ENCODE measurements at regions not wholly inside any gene's neighbourhood (a gene's known extent, or its start where the extent isn't known, plus 50 kb on each side); places are given as distances from the start of the nearest gene placed in this dataset.

DNA sequence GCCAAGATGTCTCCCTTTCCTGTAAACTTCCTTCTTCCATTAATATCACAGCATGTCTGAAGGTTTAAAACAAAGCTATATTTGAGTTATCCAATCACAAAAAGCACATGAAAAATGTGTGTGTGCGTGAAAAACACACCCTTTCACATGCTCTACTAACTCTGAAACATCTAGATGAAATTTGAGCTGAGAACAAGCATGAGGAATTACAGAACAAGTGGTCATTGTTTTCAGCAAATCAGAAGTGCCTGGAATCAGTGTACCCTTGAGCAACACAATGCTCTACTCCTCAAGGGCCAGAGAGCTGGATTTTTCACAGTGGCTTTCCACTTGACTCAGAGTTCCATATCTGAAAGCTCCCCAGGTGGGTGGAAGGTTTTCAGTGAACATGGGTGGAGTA lies 255.9 kb downstream of the PSAT1 start:
- no peak for ATAC-seq (replicated peaks in 1 of 4)
- Mint-ChIP-seq H3K4me1 (no peaks in the 10 kb centered on the region), H3K9me3 (no peaks in the 10 kb centered on the region), H3K27ac (no peak overlapping the region), H3K36me3 (no peaks in the 10 kb centered on the region), H3K27me3 (peaks cover 0 to 10% of the 10 kb centered on the region in 2 donors), H3K4me3 (no peak overlapping the region)
- no peaks in the 10 kb centered on the region for H3K36me3 ChIP-seq (ENCODE audit: control insufficient read depth in 2 of 2, extremely low read depth in 1 of 2, insufficient read depth in 1 of 2, low read length in 1 of 2)
- no peak overlapping the region for H3K27ac ChIP-seq (ENCODE audit: low read length)
- no peaks in the 10 kb centered on the region for H3K4me1 ChIP-seq (ENCODE audit: control insufficient read depth in 1 of 2, extremely low read depth in 1 of 2, insufficient read depth in 2 of 2, low read length in 2 of 2)
- no peak for DNase-seq
- ChIA-PET CTCF (no interaction called here), POLR2A (no interaction called here)
- no peak overlapping the region for H3K4me3 ChIP-seq (ENCODE audit: control insufficient read depth in 1 of 2, extremely low read depth in 1 of 2, low read length in 1 of 2)
- no peaks in the 10 kb centered on the region for H3K9me3 ChIP-seq
- no peaks in the 10 kb centered on the region for H3K27me3 ChIP-seq (replicated peaks in 1 of 2; ENCODE audit: control insufficient read depth in 2 of 2, extremely low read depth in 1 of 2, insufficient read depth in 2 of 2, low read length in 1 of 2)
- no CpG with 5 or more reads among the region's 1 CpG for WGBS (ENCODE audit: insufficient coverage)

DNA sequence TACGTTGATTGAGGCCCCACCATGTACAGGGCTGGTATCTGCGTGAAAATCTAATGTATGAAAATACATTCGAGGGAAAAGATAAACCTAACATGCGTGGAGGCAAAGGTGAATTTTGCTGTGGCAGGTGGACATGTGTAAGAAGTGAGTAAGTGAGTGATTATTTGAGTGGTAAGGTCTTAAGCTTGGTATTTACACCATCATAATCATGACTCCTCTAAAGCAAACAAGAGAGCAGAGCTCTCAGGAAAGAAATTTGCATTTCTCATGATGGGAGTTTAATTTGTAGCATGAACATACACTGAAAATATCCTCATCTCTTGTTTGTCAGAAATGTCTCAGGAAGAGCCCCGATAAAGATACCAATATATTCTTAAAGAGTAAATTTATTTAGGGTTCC lies 260.6 kb downstream of the PSAT1 start:
- no peaks in the 10 kb centered on the region for H3K36me3 Mint-ChIP-seq
- H3K9me3 ChIP-seq = no peaks in the 10 kb centered on the region
- H3K4me3 Mint-ChIP-seq = no peak overlapping the region
- DNase-seq = no peak
- no peaks in the 10 kb centered on the region for H3K36me3 ChIP-seq (ENCODE audit: control insufficient read depth in 2 of 2, extremely low read depth in 1 of 2, insufficient read depth in 1 of 2, low read length in 1 of 2)
- peaks cover 0 to 3% of the 10 kb centered on the region in 2 donors for H3K27me3 Mint-ChIP-seq
- no peaks in the 10 kb centered on the region for H3K4me1 ChIP-seq (ENCODE audit: control insufficient read depth in 1 of 2, extremely low read depth in 1 of 2, insufficient read depth in 2 of 2, low read length in 2 of 2)
- H3K27me3 ChIP-seq (replicated peaks in 1 of 2; ENCODE audit: control insufficient read depth in 2 of 2, extremely low read depth in 1 of 2, insufficient read depth in 2 of 2, low read length in 1 of 2) = no peaks in the 10 kb centered on the region
- ChIA-PET POLR2A (no interaction called here), CTCF (no interaction called here)
- H3K27ac ChIP-seq (ENCODE audit: low read length) = no peak overlapping the region
- H3K27ac Mint-ChIP-seq = no peak overlapping the region
- ATAC-seq (replicated peaks in 1 of 4) = no peak
- H3K9me3 Mint-ChIP-seq = peaks cover 0 to 3% (median 0%) of the 10 kb centered on the region in 3 donors
- WGBS (ENCODE audit: insufficient coverage) = no CpG with 5 or more reads among the region's 5 CpGs
- H3K4me1 Mint-ChIP-seq = no peaks in the 10 kb centered on the region
- H3K4me3 ChIP-seq (ENCODE audit: control insufficient read depth in 1 of 2, extremely low read depth in 1 of 2, low read length in 1 of 2) = no peak overlapping the region

DNA sequence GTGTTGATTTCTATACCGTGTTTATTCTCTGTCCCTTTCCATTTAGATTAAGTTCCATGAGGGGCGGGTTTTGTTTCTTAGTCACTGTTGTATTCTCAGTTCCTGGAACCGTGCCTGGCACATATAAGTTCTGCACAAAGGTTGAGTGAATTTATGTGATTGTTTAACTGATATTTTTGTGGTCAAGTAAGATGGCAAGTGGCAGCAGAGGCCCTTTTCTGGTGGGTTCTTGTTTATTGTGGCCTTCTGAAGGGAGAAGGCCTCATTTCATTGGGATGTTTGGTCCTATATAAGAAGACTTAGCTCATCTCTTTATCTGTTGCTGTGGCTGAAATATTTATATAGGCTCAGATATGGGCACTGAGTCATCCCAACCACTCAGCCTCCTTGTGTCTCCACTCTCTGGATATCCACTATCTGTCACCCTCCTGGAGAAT lies 262.5 kb downstream of the PSAT1 start:
- WGBS (ENCODE audit: insufficient coverage) = 33% methylated on average over 1 of the region's 3 CpGs
- Histone ChIP-seq H3K4me1 (ENCODE audit: control insufficient read depth in 1 of 2, extremely low read depth in 1 of 2, insufficient read depth in 2 of 2, low read length in 2 of 2) (no peaks in the 10 kb centered on the region), H3K36me3 (ENCODE audit: control insufficient read depth in 2 of 2, extremely low read depth in 1 of 2, insufficient read depth in 1 of 2, low read length in 1 of 2) (no peaks in the 10 kb centered on the region), H3K27me3 (replicated peaks in 1 of 2; ENCODE audit: control insufficient read depth in 2 of 2, extremely low read depth in 1 of 2, insufficient read depth in 2 of 2, low read length in 1 of 2) (no peaks in the 10 kb centered on the region), H3K4me3 (ENCODE audit: control insufficient read depth in 1 of 2, extremely low read depth in 1 of 2, low read length in 1 of 2) (no peak overlapping the region), H3K9me3 (no peaks in the 10 kb centered on the region), H3K27ac (ENCODE audit: low read length) (no peak overlapping the region)
- ChIA-PET POLR2A (no interaction called here), CTCF (no interaction called here)
- Mint-ChIP-seq H3K4me1 (no peaks in the 10 kb centered on the region), H3K27me3 (peaks cover 0 to 3% of the 10 kb centered on the region in 2 donors), H3K36me3 (no peaks in the 10 kb centered on the region), H3K9me3 (peaks cover 0 to 3% (median 0%) of the 10 kb centered on the region in 3 donors), H3K4me3 (no peak overlapping the region), H3K27ac (no peak overlapping the region)
- DNase-seq (no peak), ATAC-seq (replicated peaks in 1 of 4) (no peak)

DNA sequence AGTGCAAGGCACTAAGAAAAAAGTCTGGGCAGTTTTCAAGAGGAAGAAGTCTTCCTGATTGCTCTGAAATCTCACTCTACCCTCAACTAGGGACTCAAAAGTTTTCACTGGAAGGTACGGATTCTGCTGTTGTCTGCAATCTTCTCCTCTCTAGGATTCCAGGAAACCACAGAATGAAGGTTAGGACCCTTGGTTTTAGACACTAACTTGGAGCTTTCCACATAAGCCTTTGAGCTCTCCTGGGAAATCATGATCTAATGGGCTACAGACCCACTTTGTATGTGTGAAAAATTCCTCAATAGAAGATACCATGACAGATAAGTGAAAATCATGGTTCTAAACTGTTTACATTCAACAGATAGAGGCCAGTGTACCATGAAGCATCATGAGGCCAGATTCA lies 265.1 kb downstream of the PSAT1 start:
- H3K4me3 Mint-ChIP-seq = no peak overlapping the region
- WGBS (ENCODE audit: insufficient coverage) = 100% methylated on average over 1 of the region's 1 CpG
- H3K4me1 ChIP-seq (ENCODE audit: control insufficient read depth in 1 of 2, extremely low read depth in 1 of 2, insufficient read depth in 2 of 2, low read length in 2 of 2) = no peaks in the 10 kb centered on the region
- H3K36me3 Mint-ChIP-seq = no peaks in the 10 kb centered on the region
- H3K9me3 ChIP-seq = no peaks in the 10 kb centered on the region
- no peak overlapping the region for H3K27ac Mint-ChIP-seq
- POLR2A ChIA-PET = no interaction called here
- no peak overlapping the region for H3K4me3 ChIP-seq (ENCODE audit: control insufficient read depth in 1 of 2, extremely low read depth in 1 of 2, low read length in 1 of 2)
- H3K27ac ChIP-seq (ENCODE audit: low read length) = no peak overlapping the region
- ATAC-seq (replicated peaks in 1 of 4) = no peak
- no peaks in the 10 kb centered on the region for H3K4me1 Mint-ChIP-seq
- H3K36me3 ChIP-seq (ENCODE audit: control insufficient read depth in 2 of 2, extremely low read depth in 1 of 2, insufficient read depth in 1 of 2, low read length in 1 of 2) = no peaks in the 10 kb centered on the region
- peaks cover 0 to 3% (median 0%) of the 10 kb centered on the region in 3 donors for H3K9me3 Mint-ChIP-seq
- CTCF ChIA-PET = no interaction called here
- peaks cover 0 to 3% of the 10 kb centered on the region in 2 donors for H3K27me3 Mint-ChIP-seq
- DNase-seq = no peak
- H3K27me3 ChIP-seq (replicated peaks in 1 of 2; ENCODE audit: control insufficient read depth in 2 of 2, extremely low read depth in 1 of 2, insufficient read depth in 2 of 2, low read length in 1 of 2) = no peaks in the 10 kb centered on the region

DNA sequence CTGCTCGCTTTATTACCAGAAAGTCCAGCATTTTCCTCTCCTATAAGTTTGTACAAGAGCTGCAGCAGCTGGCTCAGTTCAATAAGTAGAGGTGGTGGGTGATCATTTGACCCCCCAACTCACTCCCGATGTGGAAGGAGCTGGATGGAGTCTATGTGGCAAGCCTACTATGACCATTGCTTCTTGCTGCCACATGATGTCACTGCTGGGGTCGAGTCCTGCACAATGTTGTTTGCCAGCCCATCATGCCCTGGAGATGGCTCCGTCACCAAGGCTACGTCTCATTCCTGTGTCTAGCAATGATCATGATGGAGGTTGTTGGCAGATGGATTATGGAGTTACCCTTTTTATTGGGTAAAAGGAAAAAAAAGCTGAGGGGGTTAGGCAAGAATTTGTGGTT lies 266.3 kb downstream of the PSAT1 start:
- CTCF ChIA-PET = no interaction called here
- no peaks in the 10 kb centered on the region for H3K9me3 ChIP-seq
- no peak overlapping the region for H3K4me3 ChIP-seq (ENCODE audit: control insufficient read depth in 1 of 2, extremely low read depth in 1 of 2, low read length in 1 of 2)
- POLR2A ChIA-PET = no interaction called here
- Mint-ChIP-seq H3K4me3 (no peak overlapping the region), H3K36me3 (no peaks in the 10 kb centered on the region), H3K4me1 (no peaks in the 10 kb centered on the region), H3K27ac (no peak overlapping the region), H3K27me3 (peaks cover 0 to 3% of the 10 kb centered on the region in 2 donors), H3K9me3 (peaks cover 0 to 3% (median 0%) of the 10 kb centered on the region in 3 donors)
- WGBS (ENCODE audit: insufficient coverage) = 77% methylated on average over 3 of the region's 5 CpGs
- no peaks in the 10 kb centered on the region for H3K4me1 ChIP-seq (ENCODE audit: control insufficient read depth in 1 of 2, extremely low read depth in 1 of 2, insufficient read depth in 2 of 2, low read length in 2 of 2)
- H3K27ac ChIP-seq (ENCODE audit: low read length) = no peak overlapping the region
- ATAC-seq (replicated peaks in 1 of 4) (no peak), DNase-seq (no peak)
- no peaks in the 10 kb centered on the region for H3K36me3 ChIP-seq (ENCODE audit: control insufficient read depth in 2 of 2, extremely low read depth in 1 of 2, insufficient read depth in 1 of 2, low read length in 1 of 2)
- H3K27me3 ChIP-seq (replicated peaks in 1 of 2; ENCODE audit: control insufficient read depth in 2 of 2, extremely low read depth in 1 of 2, insufficient read depth in 2 of 2, low read length in 1 of 2) = no peaks in the 10 kb centered on the region

DNA sequence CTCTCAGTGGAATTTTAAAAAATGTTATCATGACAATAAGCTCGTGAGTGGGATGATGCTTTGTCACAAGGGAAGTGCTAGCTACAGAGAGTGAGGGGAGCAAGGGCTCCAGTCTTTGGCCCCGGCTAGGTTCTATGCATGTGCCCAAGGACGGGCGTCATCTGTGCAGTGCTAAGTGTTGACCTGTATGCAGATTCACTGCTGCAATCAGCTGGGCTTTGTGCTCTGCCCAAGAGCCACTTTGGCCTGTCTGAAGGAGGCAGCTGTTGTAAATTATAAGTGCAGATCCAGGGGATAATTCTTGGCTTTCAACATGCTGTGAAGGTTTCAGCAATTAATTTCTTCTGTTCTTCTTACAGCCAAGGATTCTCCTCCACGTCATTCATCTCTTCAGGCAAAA lies 268.6 kb downstream of the PSAT1 start:
- ChIA-PET POLR2A (no interaction called here), CTCF (no interaction called here)
- Histone ChIP-seq H3K4me3 (ENCODE audit: control insufficient read depth in 1 of 2, extremely low read depth in 1 of 2, low read length in 1 of 2) (no peak overlapping the region), H3K27me3 (replicated peaks in 1 of 2; ENCODE audit: control insufficient read depth in 2 of 2, extremely low read depth in 1 of 2, insufficient read depth in 2 of 2, low read length in 1 of 2) (no peaks in the 10 kb centered on the region), H3K9me3 (no peaks in the 10 kb centered on the region), H3K4me1 (ENCODE audit: control insufficient read depth in 1 of 2, extremely low read depth in 1 of 2, insufficient read depth in 2 of 2, low read length in 2 of 2) (no peaks in the 10 kb centered on the region), H3K27ac (ENCODE audit: low read length) (no peak overlapping the region), H3K36me3 (ENCODE audit: control insufficient read depth in 2 of 2, extremely low read depth in 1 of 2, insufficient read depth in 1 of 2, low read length in 1 of 2) (no peaks in the 10 kb centered on the region)
- H3K4me3 Mint-ChIP-seq = no peak overlapping the region
- H3K9me3 Mint-ChIP-seq = peaks cover 0 to 3% (median 0%) of the 10 kb centered on the region in 3 donors
- DNase-seq = no peak
- H3K4me1 Mint-ChIP-seq = no peaks in the 10 kb centered on the region
- H3K27me3 Mint-ChIP-seq = peaks cover 0 to 3% of the 10 kb centered on the region in 2 donors
- no peaks in the 10 kb centered on the region for H3K36me3 Mint-ChIP-seq
- no peak overlapping the region for H3K27ac Mint-ChIP-seq
- ATAC-seq (replicated peaks in 1 of 4) = no peak
- 81% methylated on average over 4 of the region's 5 CpGs for WGBS (ENCODE audit: insufficient coverage)

DNA sequence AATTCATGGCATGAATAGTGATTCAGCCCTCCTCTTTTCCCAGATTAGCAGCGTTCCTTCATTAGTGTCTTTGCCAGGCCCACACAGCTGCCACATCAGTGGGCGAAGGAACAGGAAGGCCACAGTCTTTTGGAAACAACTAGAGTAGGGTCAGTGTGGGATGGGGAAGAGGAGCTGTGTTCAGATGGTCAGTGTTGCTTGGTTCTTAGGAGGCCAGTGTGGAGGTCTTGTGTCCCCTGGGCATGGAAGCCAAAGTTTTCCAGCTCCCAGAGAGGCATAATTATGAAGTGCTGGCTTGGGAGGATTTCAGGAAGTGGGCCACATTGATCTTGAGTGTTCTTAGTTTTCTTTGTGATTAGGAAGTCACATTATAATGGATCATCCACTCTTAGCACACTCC lies 269.6 kb downstream of the PSAT1 start:
- 83% methylated on average over 1 of the region's 2 CpGs for WGBS (ENCODE audit: insufficient coverage)
- no peak for DNase-seq
- ChIA-PET POLR2A (no interaction called here), CTCF (no interaction called here)
- Mint-ChIP-seq H3K27ac (no peak overlapping the region), H3K36me3 (no peaks in the 10 kb centered on the region), H3K27me3 (peaks cover 0 to 3% of the 10 kb centered on the region in 2 donors), H3K4me3 (no peak overlapping the region), H3K9me3 (no peaks in the 10 kb centered on the region), H3K4me1 (no peaks in the 10 kb centered on the region)
- no peaks in the 10 kb centered on the region for H3K4me1 ChIP-seq (ENCODE audit: control insufficient read depth in 1 of 2, extremely low read depth in 1 of 2, insufficient read depth in 2 of 2, low read length in 2 of 2)
- no peaks in the 10 kb centered on the region for H3K36me3 ChIP-seq (ENCODE audit: control insufficient read depth in 2 of 2, extremely low read depth in 1 of 2, insufficient read depth in 1 of 2, low read length in 1 of 2)
- no peaks in the 10 kb centered on the region for H3K27me3 ChIP-seq (replicated peaks in 1 of 2; ENCODE audit: control insufficient read depth in 2 of 2, extremely low read depth in 1 of 2, insufficient read depth in 2 of 2, low read length in 1 of 2)
- H3K4me3 ChIP-seq (ENCODE audit: control insufficient read depth in 1 of 2, extremely low read depth in 1 of 2, low read length in 1 of 2) = no peak overlapping the region
- H3K27ac ChIP-seq (ENCODE audit: low read length) = no peak overlapping the region
- H3K9me3 ChIP-seq = no peaks in the 10 kb centered on the region
- ATAC-seq (replicated peaks in 1 of 4) = no peak

Measured in T-cell (primary cell).